ENCODE measurements at regions not wholly inside any gene's neighbourhood (a gene's known extent, or its start where the extent isn't known, plus 50 kb on each side); places are given as distances from the start of the nearest gene placed in this dataset.

GRCh38 chr4:29710519-29710918, 1009.6 kb upstream of the PCDH7 start:
- no peak for DNase-seq
- TF ChIP-seq CTCF (IDR thresholded peaks at IDR 0.05) (no peak), POLR2A (IDR thresholded peaks at IDR 0.05) (no peak)
- Histone ChIP-seq H3K27ac (no peak overlapping the region), H3K27me3 (no peaks in the 10 kb centered on the region), H3K9me3 (replicated peaks in 1 of 3) (no peaks in the 10 kb centered on the region), H3K36me3 (replicated peaks in 1 of 2) (no peaks in the 10 kb centered on the region), H3K4me1 (replicated peaks in 1 of 2) (no peaks in the 10 kb centered on the region), H3K4me3 (no peak overlapping the region)
- intact Hi-C loops (cut with DNase I), result no loop called here
- WGBS, 4 donors, result 71 to 90% (median 86%) methylated on average over 1 of the region's 1 CpG

- DNase-seq, result no peak
- no peaks in the 10 kb centered on the region for H3K4me1 ChIP-seq (replicated peaks in 1 of 2)
- H3K36me3 ChIP-seq (replicated peaks in 1 of 2), result no peaks in the 10 kb centered on the region
- TF ChIP-seq CTCF (IDR thresholded peaks at IDR 0.05) (no peak), POLR2A (IDR thresholded peaks at IDR 0.05) (no peak)
- H3K27me3 ChIP-seq, result no peaks in the 10 kb centered on the region
- no peak overlapping the region for H3K27ac ChIP-seq
- no peaks in the 10 kb centered on the region for H3K9me3 ChIP-seq (replicated peaks in 1 of 3)
- 53 to 67% (median 59%) methylated on average over 2 of the region's 2 CpGs for WGBS, 4 donors
- H3K4me3 ChIP-seq, result no peak overlapping the region
- intact Hi-C loops (cut with DNase I), result no loop called here
Measured at GRCh38 chr4:29711226-29711625, 1008.9 kb upstream of the PCDH7 start.

- no peaks in the 10 kb centered on the region for H3K4me1 ChIP-seq (replicated peaks in 1 of 2)
- TF ChIP-seq CTCF (IDR thresholded peaks at IDR 0.05) (no peak), POLR2A (IDR thresholded peaks at IDR 0.05) (no peak)
- intact Hi-C loops (cut with DNase I), result no loop called here
- WGBS, 4 donors, result 77 to 85% (median 82%) methylated on average over 10 of the region's 10 CpGs
- no peak overlapping the region for H3K4me3 ChIP-seq
- H3K9me3 ChIP-seq (replicated peaks in 1 of 3), result no peaks in the 10 kb centered on the region
- DNase-seq, result no peak
- no peaks in the 10 kb centered on the region for H3K36me3 ChIP-seq (replicated peaks in 1 of 2)
- H3K27me3 ChIP-seq, result no peaks in the 10 kb centered on the region
- no peak overlapping the region for H3K27ac ChIP-seq
Measured at GRCh38 chr4:29717287-29718057, 1002.7 kb upstream of the PCDH7 start.

- DNase-seq, result no peak
- no peak overlapping the region for H3K27ac ChIP-seq
- intact Hi-C loops (cut with DNase I), result no loop called here
- H3K9me3 ChIP-seq (replicated peaks in 1 of 3), result no peaks in the 10 kb centered on the region
- no peaks in the 10 kb centered on the region for H3K27me3 ChIP-seq
- H3K4me1 ChIP-seq (replicated peaks in 1 of 2), result no peaks in the 10 kb centered on the region
- H3K36me3 ChIP-seq (replicated peaks in 1 of 2), result no peaks in the 10 kb centered on the region
- H3K4me3 ChIP-seq, result no peak overlapping the region
- TF ChIP-seq POLR2A (IDR thresholded peaks at IDR 0.05) (no peak), CTCF (IDR thresholded peaks at IDR 0.05) (no peak)
Measured at GRCh38 chr4:29718136-29718535, 1002.0 kb upstream of the PCDH7 start.

All from adrenal gland (tissue), 9 donors.